ENCODE measurements at regions not wholly inside any gene's neighbourhood (a gene's known extent, or its start where the extent isn't known, plus 50 kb on each side); places are given as distances from the start of the nearest gene placed in this dataset.

- no peak overlapping the region for H3K27ac ChIP-seq (ENCODE audit: low read length)
- no peaks in the 10 kb centered on the region for H3F3A ChIP-seq (ENCODE audit: insufficient read depth, low read length, poor library complexity, severe bottlenecking)
- no peaks in the 10 kb centered on the region for H3K36me3 ChIP-seq (ENCODE audit: insufficient read depth, low read length)
- no peak overlapping the region for H3K4me3 ChIP-seq (ENCODE audit: low read length)
- no peaks in the 10 kb centered on the region for H3K9me3 ChIP-seq (ENCODE audit: low read length)
- H3K9me2 ChIP-seq (ENCODE audit: insufficient read depth, low read length): no peaks in the 10 kb centered on the region
- no peaks in the 10 kb centered on the region for H3K79me2 ChIP-seq (replicated peaks; ENCODE audit: insufficient read depth, low read length)
- TF ChIP-seq SMC3 (conservative IDR thresholded peaks at IDR 0.05; ENCODE audit: poor library complexity) (no peak), EP300 (conservative IDR thresholded peaks at IDR 0.05; ENCODE audit: poor library complexity, severe bottlenecking) (no peak), TAF1 (IDR thresholded peaks at IDR 0.05; ENCODE audit: low read depth) (no peak), RAD21 (conservative IDR thresholded peaks at IDR 0.05) (no peak), REST (IDR thresholded peaks at IDR 0.05; ENCODE audit: borderline replicate concordance) (no peak), POLR2AphosphoS5 (IDR thresholded peaks at IDR 0.05) (no peak), CTCF (IDR thresholded peaks at IDR 0.05; ENCODE audit: poor library complexity, severe bottlenecking) (no peak), EZH2 (IDR thresholded peaks at IDR 0.05; ENCODE audit: borderline replicate concordance, insufficient read depth, low read length, poor library complexity, severe bottlenecking) (no peak), MXI1 (conservative IDR thresholded peaks at IDR 0.05; ENCODE audit: poor library complexity, severe bottlenecking) (no peak)
- H3K9ac ChIP-seq (ENCODE audit: low read length): no peak overlapping the region
- H3K27me3 ChIP-seq (ENCODE audit: insufficient read depth, low read depth, low read length): no peaks in the 10 kb centered on the region
- H2AFZ ChIP-seq (ENCODE audit: low read depth, low read length): no peak overlapping the region
- no peaks in the 10 kb centered on the region for H4K20me1 ChIP-seq (ENCODE audit: insufficient read depth)
- H3K4me2 ChIP-seq (ENCODE audit: low read length): no peak overlapping the region
Measured at GRCh38 chr3:135495891-135496290, 469.6 kb upstream of the PPP2R3A start.

- Histone ChIP-seq H3F3A (ENCODE audit: insufficient read depth, low read length, poor library complexity, severe bottlenecking) (no peaks in the 10 kb centered on the region), H3K9me2 (ENCODE audit: insufficient read depth, low read length) (no peaks in the 10 kb centered on the region)
Measured at GRCh38 chr3:135497979-135498378, 467.5 kb upstream of the PPP2R3A start.

More at GRCh38 chr3:135497979-135498378, 467.5 kb upstream of the PPP2R3A start:
- Histone ChIP-seq H3K4me3 (ENCODE audit: low read length) (no peak overlapping the region), H3K79me2 (replicated peaks; ENCODE audit: insufficient read depth, low read length) (no peaks in the 10 kb centered on the region), H2AFZ (ENCODE audit: low read depth, low read length) (no peak overlapping the region), H3K27ac (ENCODE audit: low read length) (no peak overlapping the region), H3K4me2 (ENCODE audit: low read length) (no peak overlapping the region), H3K9ac (ENCODE audit: low read length) (no peak overlapping the region), H4K20me1 (ENCODE audit: insufficient read depth) (no peaks in the 10 kb centered on the region), H3K36me3 (ENCODE audit: insufficient read depth, low read length) (no peaks in the 10 kb centered on the region), H3K9me3 (ENCODE audit: low read length) (no peaks in the 10 kb centered on the region), H3K27me3 (ENCODE audit: insufficient read depth, low read depth, low read length) (no peaks in the 10 kb centered on the region)
- TF ChIP-seq REST (IDR thresholded peaks at IDR 0.05; ENCODE audit: borderline replicate concordance) (no peak), SMC3 (conservative IDR thresholded peaks at IDR 0.05; ENCODE audit: poor library complexity) (no peak)

Data from neural cell (in vitro differentiated cells).